Common myeloid progenitor, CD34-positive (primary cell): ENCODE measurements at regions not wholly inside any gene's neighbourhood (a gene's known extent, or its start where the extent isn't known, plus 50 kb on each side); places are given as distances from the start of the nearest gene placed in this dataset.
A peak's percentile ranks its signal among the peaks of the same experiment; 100 is the strongest.

Experiments
- CTCF ChIA-PET: fragments of 350-600 bp; sonication (Branson Sonifier 250); formaldehyde crosslinking; loops from one replicate; lab custom pipeline; 2021; ENCODE audit warnings: antibody characterized with exemption; lab: Charles Lee
- POLR2A ChIA-PET: fragments of 350-600 bp; sonication (Branson Sonifier 250); formaldehyde crosslinking; loops from one replicate; lab custom pipeline; 2021; ENCODE audit warnings: antibody characterized with exemption; lab: Charles Lee
- DNase-seq, 3 donors: peaks; one replicate each; pipeline versions ENCODE4 v3.0.0 to v3.0.0-alpha.2; 2013
- H3K27ac ChIP-seq, 2 experiments: 1 replicate in 1 of 2; 2 replicates in 1 of 2; pipeline ENCODE4 v1.7.0; 2013; ENCODE audit warnings: inconsistent platforms in 2 of 2, low read length in 2 of 2, mild to moderate bottlenecking in 2 of 2, low read depth in 1 of 2, moderate library complexity in 1 of 2; ENCODE audit not compliant: severe bottlenecking in 2 of 2, insufficient read depth in 1 of 2, poor library complexity in 1 of 2
- H3K27me3 ChIP-seq, 5 experiments: replicated peaks in 2 of 5; 1 replicate in 3 of 5; 2 replicates in 2 of 5; pipeline versions ENCODE4 v1.6.1 to v1.7.0; 2013; ENCODE audit warnings: low read length in 4 of 5, mild to moderate bottlenecking in 2 of 5, moderate library complexity in 2 of 5, inconsistent platforms in 1 of 5; ENCODE audit not compliant: insufficient read depth in 5 of 5, control insufficient read depth in 4 of 5
- H3K36me3 ChIP-seq, 4 experiments: 1 replicate in 2 of 4; 2 replicates in 2 of 4; pipeline versions ENCODE4 v1.6.1 to v1.7.0; 2013; ENCODE audit warnings: low read length in 3 of 4, control low read depth in 1 of 4, mild to moderate bottlenecking in 1 of 4; ENCODE audit not compliant: control insufficient read depth in 4 of 4, insufficient read depth in 4 of 4
- H3K4me1 ChIP-seq, 4 experiments: 1 replicate in 3 of 4; 2 replicates in 1 of 4; pipeline versions ENCODE4 v1.6.1 to v1.7.1; 2013; ENCODE audit warnings: low read length in 3 of 4, mild to moderate bottlenecking in 3 of 4, control low read depth in 1 of 4, inconsistent platforms in 1 of 4, moderate library complexity in 1 of 4; ENCODE audit not compliant: control insufficient read depth in 4 of 4, insufficient read depth in 4 of 4; ENCODE audit errors: control extremely low read depth in 1 of 4
- H3K4me3 ChIP-seq, 7 experiments: 1 replicate in 4 of 7; 2 replicates in 3 of 7; pipeline versions ENCODE4 v1.5.1 to v1.7.0; 2013; ENCODE audit warnings: mild to moderate bottlenecking in 7 of 7, low read length in 6 of 7, moderate library complexity in 6 of 7, inconsistent platforms in 2 of 7, low read depth in 2 of 7, control low read depth in 1 of 7; ENCODE audit not compliant: insufficient read depth in 4 of 7, control insufficient read depth in 1 of 7; ENCODE audit errors: extremely low read depth in 1 of 7
- H3K9me3 ChIP-seq, 5 experiments: 1 replicate in 4 of 5; 2 replicates in 1 of 5; pipeline versions ENCODE4 v1.6.1 to v1.7.1; 2013; ENCODE audit warnings: low read length in 4 of 5, mild to moderate bottlenecking in 2 of 5, inconsistent platforms in 1 of 5, low read depth in 1 of 5, moderate library complexity in 1 of 5; ENCODE audit not compliant: control insufficient read depth in 4 of 5, insufficient read depth in 2 of 5; ENCODE audit errors: control extremely low read depth in 1 of 5
- WGBS: methylation state at CpG from one replicate; pipeline ENCODE4 v1.1.5; 2013; ENCODE audit not compliant: insufficient coverage; 5-methylcytosine and 5-hydroxymethylcytosine counted together

GRCh38 chr1:87739141-87739540, 410.5 kb downstream of the LMO4 start:
- Histone ChIP-seq H3K27me3 (no peaks in the 10 kb centered on the region), H3K4me1 (peaks cover 0 to 4% (median 0%) of the 10 kb centered on the region in 4 experiments), H3K27ac (no peak overlapping the region), H3K9me3 (no peaks in the 10 kb centered on the region), H3K36me3 (no peaks in the 10 kb centered on the region), H3K4me3 (no peak overlapping the region)
- 93% methylated on average over 2 of the region's 2 CpGs for WGBS
- ChIA-PET POLR2A (no interaction called here), CTCF (interaction anchor here (1.1 kb wide), 1 partner anchor 15 kb away, joined by 3 read pairs; no protein-coding TSS in a partner anchor)
- no peak for DNase-seq

DNA sequence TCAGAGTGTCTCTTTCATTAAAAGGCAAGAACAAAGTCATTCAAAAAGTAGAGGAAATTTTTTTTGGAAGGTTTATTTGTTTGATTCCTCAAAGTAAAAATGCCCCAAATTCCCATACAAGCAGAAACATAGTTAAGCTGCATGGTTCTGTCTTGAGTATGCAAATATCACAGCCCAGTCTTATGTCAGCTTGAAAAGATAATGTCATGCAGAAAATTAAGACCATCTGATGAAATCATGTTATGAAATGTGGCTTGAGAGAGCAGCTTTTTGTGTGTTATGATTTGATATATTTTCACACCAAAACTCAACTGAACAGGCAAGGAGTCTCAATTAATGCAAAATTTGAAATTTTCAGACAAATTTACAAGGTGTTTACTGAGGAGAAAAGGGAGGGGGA, 411.0 kb downstream of the LMO4 start:
- H3K9me3 ChIP-seq: no peaks in the 10 kb centered on the region
- H3K36me3 ChIP-seq: no peaks in the 10 kb centered on the region
- peaks cover 0 to 4% (median 0%) of the 10 kb centered on the region in 4 experiments for H3K4me1 ChIP-seq
- DNase-seq: no peak
- POLR2A ChIA-PET: interaction anchor here (0.5 kb wide), 1 partner anchor 77 kb away, joined by 3 read pairs; no protein-coding TSS in a partner anchor
- no peak overlapping the region for H3K27ac ChIP-seq
- H3K4me3 ChIP-seq: no peak overlapping the region
- CTCF ChIA-PET: interaction anchor here (1.1 kb wide), 1 partner anchor 16 kb away, joined by 3 read pairs; no protein-coding TSS in a partner anchor
- no peaks in the 10 kb centered on the region for H3K27me3 ChIP-seq

- POLR2A ChIA-PET: no interaction called here
- no peak for DNase-seq
- Histone ChIP-seq H3K4me1 (no peaks in the 10 kb centered on the region), H3K9me3 (no peaks in the 10 kb centered on the region), H3K4me3 (no peak overlapping the region), H3K36me3 (no peaks in the 10 kb centered on the region), H3K27ac (no peak overlapping the region), H3K27me3 (no peaks in the 10 kb centered on the region)
- 100% methylated on average over 2 of the region's 4 CpGs for WGBS
- CTCF ChIA-PET: no interaction called here
Measured at GRCh38 chr1:87743256-87743655, 414.6 kb downstream of the LMO4 start.

DNA sequence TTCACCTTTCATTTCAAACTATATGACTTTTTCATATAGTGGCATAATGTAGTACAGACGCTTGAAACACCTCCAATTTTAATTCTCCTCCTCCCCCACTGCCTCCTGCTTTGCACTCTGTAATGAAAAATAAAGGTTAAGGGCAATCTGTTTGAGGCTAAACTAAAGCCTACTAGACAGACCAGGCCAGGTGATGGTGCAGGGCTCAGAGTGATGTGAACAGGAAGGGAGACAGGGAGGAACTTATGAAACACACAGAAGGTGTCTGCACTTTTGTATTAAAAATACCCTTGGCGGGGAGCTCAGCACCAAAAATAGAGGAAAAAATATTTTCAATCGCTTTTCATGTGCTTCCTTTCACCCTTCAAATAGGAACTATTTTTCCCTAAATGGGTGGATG, 415.4 kb downstream of the LMO4 start:
- no peaks in the 10 kb centered on the region for H3K4me1 ChIP-seq
- CTCF ChIA-PET: no interaction called here
- no peak for DNase-seq
- no peaks in the 10 kb centered on the region for H3K27me3 ChIP-seq
- POLR2A ChIA-PET: interaction anchor here (0.6 kb wide), 1 partner anchor 417 kb away, joined by 3 read pairs; no protein-coding TSS in a partner anchor
- WGBS: no CpG with 5 or more reads among the region's 3 CpGs
- H3K36me3 ChIP-seq: no peaks in the 10 kb centered on the region
- no peak overlapping the region for H3K4me3 ChIP-seq
- no peaks in the 10 kb centered on the region for H3K9me3 ChIP-seq
- H3K27ac ChIP-seq: no peak overlapping the region

- no peaks in the 10 kb centered on the region for H3K36me3 ChIP-seq
- H3K9me3 ChIP-seq: no peaks in the 10 kb centered on the region
- ChIA-PET POLR2A (interaction anchor here (0.6 to 0.7 kb wide), 2 partner anchors 176 to 417 kb away, joined by 3 read pairs; no protein-coding TSS in a partner anchor), CTCF (no interaction called here)
- no peak overlapping the region for H3K27ac ChIP-seq
- no peak overlapping the region for H3K4me3 ChIP-seq
- DNase-seq: no peak
- no peaks in the 10 kb centered on the region for H3K4me1 ChIP-seq
- no peaks in the 10 kb centered on the region for H3K27me3 ChIP-seq
Measured at GRCh38 chr1:87744763-87745162, 416.1 kb downstream of the LMO4 start.

DNA sequence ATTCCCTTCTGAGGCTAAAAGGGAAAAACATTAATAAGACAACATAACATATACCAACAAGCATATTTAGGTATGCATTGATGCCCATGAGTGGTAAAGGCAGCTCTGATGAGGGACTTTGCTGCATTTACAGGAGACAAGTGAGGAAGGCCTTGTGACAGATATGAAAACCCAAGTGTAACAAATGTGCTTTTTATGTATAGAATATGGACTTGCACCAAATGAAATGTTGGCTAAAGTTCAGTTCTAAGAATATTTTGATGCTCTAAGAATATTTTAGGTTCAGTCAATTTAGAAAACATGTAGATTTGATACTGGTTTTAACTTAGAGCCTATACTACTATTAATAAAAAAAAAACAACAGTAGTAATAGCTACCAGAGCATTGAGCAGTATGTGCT, 424.7 kb downstream of the LMO4 start:
- ChIA-PET POLR2A (no interaction called here), CTCF (no interaction called here)
- no peak overlapping the region for H3K27ac ChIP-seq
- H3K4me3 ChIP-seq: no peak overlapping the region
- H3K9me3 ChIP-seq: no peaks in the 10 kb centered on the region
- DNase-seq: no peak
- H3K4me1 ChIP-seq: no peaks in the 10 kb centered on the region
- H3K36me3 ChIP-seq: no peaks in the 10 kb centered on the region
- no peaks in the 10 kb centered on the region for H3K27me3 ChIP-seq

DNA sequence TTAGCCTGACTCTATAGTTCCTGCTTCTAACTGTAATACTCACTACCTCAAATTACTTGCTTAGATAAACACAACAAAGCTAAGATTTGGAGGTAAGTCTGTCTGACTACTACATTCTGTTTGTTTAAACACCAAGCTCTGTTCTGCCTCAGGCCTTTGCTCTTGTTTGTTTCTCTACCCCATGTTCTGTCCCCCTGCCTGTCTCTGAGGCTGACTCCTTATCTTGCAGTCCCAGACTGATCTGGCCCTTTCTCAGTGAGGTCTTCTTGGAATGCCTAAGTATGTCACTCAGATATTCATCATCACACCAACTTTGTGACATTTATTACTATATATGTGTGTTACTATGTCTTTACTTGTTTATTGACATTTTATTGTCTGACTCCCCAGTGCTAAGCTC, 425.5 kb downstream of the LMO4 start:
- no peaks in the 10 kb centered on the region for H3K9me3 ChIP-seq
- DNase-seq: peak; percentile 6 to 50 (median 33)
- no peaks in the 10 kb centered on the region for H3K4me1 ChIP-seq
- H3K27ac ChIP-seq: no peak overlapping the region
- ChIA-PET CTCF (no interaction called here), POLR2A (no interaction called here)
- no peaks in the 10 kb centered on the region for H3K27me3 ChIP-seq
- no peaks in the 10 kb centered on the region for H3K36me3 ChIP-seq
- no peak overlapping the region for H3K4me3 ChIP-seq
